ENCODE measurements at regions not wholly inside any gene's neighbourhood (a gene's known extent, or its start where the extent isn't known, plus 50 kb on each side); places are given as distances from the start of the nearest gene placed in this dataset.

GRCh38 chr17:77383613-77384608 lies 243.1 kb downstream of the SEC14L1 start:
- in situ Hi-C loops (cut with HindIII; ENCODE audit: extremely low pct_ligation_motif_present, low pct_unique_long_range_greater_than_20kb) (no loop called here), intact Hi-C loops (cut with micrococcal nuclease; ENCODE audit: unreplicated experiment) (no loop called here)
- DNase-seq (ENCODE audit: low spot score) = no peak
- no peak overlapping the region for H2AFZ ChIP-seq (ENCODE audit: low read length)
- H3K36me3 ChIP-seq (replicated peaks in 1 of 2; ENCODE audit: control insufficient read depth in 1 of 2, insufficient read depth in 2 of 2, low read length in 2 of 2) = peaks cover 8 to 13% of the 10 kb centered on the region in 2 experiments; a peak in 4 of 5 replicates
- H3K9me3 ChIP-seq (ENCODE audit: low read length) = no peaks in the 10 kb centered on the region
- WGBS (ENCODE audit: low lambda C conversion rate) = 89% methylated on average over 22 of the region's 29 CpGs
- no peak for ATAC-seq
- no peak overlapping the region for H3K9ac ChIP-seq (ENCODE audit: insufficient read depth, low read depth, low read length)
- H3K27me3 ChIP-seq (ENCODE audit: control insufficient read depth in 1 of 2, insufficient read depth in 2 of 2, low read length in 2 of 2) = no peaks in the 10 kb centered on the region
- BruUV-seq (replicated peaks) = no TSS peak
- H3K79me2 ChIP-seq (ENCODE audit: insufficient read depth, low read length) = peaks cover 93% of the 10 kb centered on the region
- H4K20me1 ChIP-seq (ENCODE audit: insufficient read depth, low read length) = peaks cover 95% of the 10 kb centered on the region
- H3K27ac ChIP-seq (ENCODE audit: extremely low read length, insufficient read depth, low read length) = peak overlapping the region; percentile 9
- H3K4me2 ChIP-seq (ENCODE audit: low read depth, low read length) = no peak overlapping the region
- H3K4me1 ChIP-seq (ENCODE audit: insufficient read depth, low read length) = peaks cover 99% of the 10 kb centered on the region
- ChIA-PET CTCF (ENCODE audit: low intra/inter-chr PET ratio, low total read pairs) (no interaction called here), POLR2A (interaction anchor here (1.0 to 3.3 kb wide), 2 partner anchors 9 to 10 kb away, joined by 4 to 23 read pairs; no protein-coding TSS in a partner anchor)
- no peak for FAIRE-seq
- no peak overlapping the region for H3K4me3 ChIP-seq (replicated peaks in 1 of 3; ENCODE audit: insufficient read depth in 1 of 3, low read depth in 2 of 3, low read length in 3 of 3)
- TF ChIP-seq TRIM24 (CRISPR knock-in tag; IDR thresholded peaks at IDR 0.05) (no peak), STAG1 (CRISPR knock-in tag; IDR thresholded peaks at IDR 0.05) (no peak), SRSF4 (IDR thresholded peaks at IDR 0.05; ENCODE audit: low read depth, low read length, poor library complexity, severe bottlenecking) (no peak), SP1 (IDR thresholded peaks at IDR 0.05) (no peak), SP1 (CRISPR knock-in tag; IDR thresholded peaks at IDR 0.05) (no peak), ZNF431 (CRISPR knock-in tag; IDR thresholded peaks at IDR 0.05; ENCODE audit: borderline replicate concordance, low read depth) (no peak), RBM22 (optimal IDR thresholded peaks at IDR 0.05; ENCODE audit: low read length) (peak; percentile 19), BRF2 (CRISPR knock-in tag; IDR thresholded peaks at IDR 0.05) (no peak), NFYC (CRISPR knock-in tag; IDR thresholded peaks at IDR 0.05) (no peak), MTA1 (CRISPR knock-in tag; IDR thresholded peaks at IDR 0.05; ENCODE audit: borderline replicate concordance) (peak; percentile 27; the same call in 1 of the 2 replicates), MIER3 (CRISPR knock-in tag; IDR thresholded peaks at IDR 0.05; ENCODE audit: borderline replicate concordance) (no peak), ZNF605 (CRISPR knock-in tag; IDR thresholded peaks at IDR 0.05) (no peak)
- TF ChIP-seq, protein P1, sequence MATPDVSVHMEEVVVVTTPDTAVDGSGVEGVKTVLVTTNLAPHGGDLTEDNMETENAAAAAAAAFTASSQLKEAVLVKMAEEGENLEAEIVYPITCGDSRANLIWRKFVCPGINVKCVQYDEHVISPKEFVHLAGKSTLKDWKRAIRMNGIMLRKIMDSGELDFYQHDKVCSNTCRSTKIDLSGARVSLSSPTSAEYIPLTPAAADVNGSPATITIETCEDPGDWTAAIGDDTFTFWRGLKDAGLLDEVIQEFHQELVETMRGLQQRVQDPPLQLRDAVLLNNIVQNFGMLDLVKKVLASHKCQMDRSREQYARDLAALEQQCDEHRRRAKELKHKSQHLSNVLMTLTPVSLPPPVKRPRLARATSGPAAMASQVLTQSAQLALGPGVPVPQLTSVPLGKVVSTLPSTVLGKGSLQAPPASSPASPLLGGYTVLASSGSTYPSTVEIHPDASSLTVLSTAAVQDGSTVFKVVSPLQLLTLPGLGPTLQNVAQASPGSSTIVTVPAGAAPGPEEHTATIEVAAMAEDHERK (CRISPR knock-in tag; IDR thresholded peaks at IDR 0.05; ENCODE audit: low read depth) = no peak
- TF ChIP-seq, protein P2, sequence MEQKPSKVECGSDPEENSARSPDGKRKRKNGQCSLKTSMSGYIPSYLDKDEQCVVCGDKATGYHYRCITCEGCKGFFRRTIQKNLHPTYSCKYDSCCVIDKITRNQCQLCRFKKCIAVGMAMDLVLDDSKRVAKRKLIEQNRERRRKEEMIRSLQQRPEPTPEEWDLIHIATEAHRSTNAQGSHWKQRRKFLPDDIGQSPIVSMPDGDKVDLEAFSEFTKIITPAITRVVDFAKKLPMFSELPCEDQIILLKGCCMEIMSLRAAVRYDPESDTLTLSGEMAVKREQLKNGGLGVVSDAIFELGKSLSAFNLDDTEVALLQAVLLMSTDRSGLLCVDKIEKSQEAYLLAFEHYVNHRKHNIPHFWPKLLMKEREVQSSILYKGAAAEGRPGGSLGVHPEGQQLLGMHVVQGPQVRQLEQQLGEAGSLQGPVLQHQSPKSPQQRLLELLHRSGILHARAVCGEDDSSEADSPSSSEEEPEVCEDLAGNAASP (CRISPR knock-in tag; IDR thresholded peaks at IDR 0.05; ENCODE audit: borderline replicate concordance) = peak; percentile 46; the same call in 1 of the 2 replicates
- TF ChIP-seq, protein P3, sequence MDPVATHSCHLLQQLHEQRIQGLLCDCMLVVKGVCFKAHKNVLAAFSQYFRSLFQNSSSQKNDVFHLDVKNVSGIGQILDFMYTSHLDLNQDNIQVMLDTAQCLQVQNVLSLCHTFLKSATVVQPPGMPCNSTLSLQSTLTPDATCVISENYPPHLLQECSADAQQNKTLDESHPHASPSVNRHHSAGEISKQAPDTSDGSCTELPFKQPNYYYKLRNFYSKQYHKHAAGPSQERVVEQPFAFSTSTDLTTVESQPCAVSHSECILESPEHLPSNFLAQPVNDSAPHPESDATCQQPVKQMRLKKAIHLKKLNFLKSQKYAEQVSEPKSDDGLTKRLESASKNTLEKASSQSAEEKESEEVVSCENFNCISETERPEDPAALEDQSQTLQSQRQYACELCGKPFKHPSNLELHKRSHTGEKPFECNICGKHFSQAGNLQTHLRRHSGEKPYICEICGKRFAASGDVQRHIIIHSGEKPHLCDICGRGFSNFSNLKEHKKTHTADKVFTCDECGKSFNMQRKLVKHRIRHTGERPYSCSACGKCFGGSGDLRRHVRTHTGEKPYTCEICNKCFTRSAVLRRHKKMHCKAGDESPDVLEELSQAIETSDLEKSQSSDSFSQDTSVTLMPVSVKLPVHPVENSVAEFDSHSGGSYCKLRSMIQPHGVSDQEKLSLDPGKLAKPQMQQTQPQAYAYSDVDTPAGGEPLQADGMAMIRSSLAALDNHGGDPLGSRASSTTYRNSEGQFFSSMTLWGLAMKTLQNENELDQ (CRISPR knock-in tag; IDR thresholded peaks at IDR 0.05; ENCODE audit: borderline replicate concordance) = no peak
- TF ChIP-seq, protein P4, sequence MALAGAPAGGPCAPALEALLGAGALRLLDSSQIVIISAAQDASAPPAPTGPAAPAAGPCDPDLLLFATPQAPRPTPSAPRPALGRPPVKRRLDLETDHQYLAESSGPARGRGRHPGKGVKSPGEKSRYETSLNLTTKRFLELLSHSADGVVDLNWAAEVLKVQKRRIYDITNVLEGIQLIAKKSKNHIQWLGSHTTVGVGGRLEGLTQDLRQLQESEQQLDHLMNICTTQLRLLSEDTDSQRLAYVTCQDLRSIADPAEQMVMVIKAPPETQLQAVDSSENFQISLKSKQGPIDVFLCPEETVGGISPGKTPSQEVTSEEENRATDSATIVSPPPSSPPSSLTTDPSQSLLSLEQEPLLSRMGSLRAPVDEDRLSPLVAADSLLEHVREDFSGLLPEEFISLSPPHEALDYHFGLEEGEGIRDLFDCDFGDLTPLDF (CRISPR knock-in tag; IDR thresholded peaks at IDR 0.05) = no peak

Measured in HepG2 (cell line).